Muscle of arm (tissue), 1 donor: ENCODE measurements at regions not wholly inside any gene's neighbourhood (a gene's known extent, or its start where the extent isn't known, plus 50 kb on each side); places are given as distances from the start of the nearest gene placed in this dataset.
A peak's percentile ranks its signal among the peaks of the same experiment; 100 is the strongest.
"Not testable (repeated sequence)": the region's sequence is repeated elsewhere in the genome, so short reads cannot be mapped to it uniquely, and the experiment has no call there.

ENCODE experiments used
- DNase-seq: peaks from one replicate; pipeline ENCODE4 v3.0.0-alpha.2; 2013

DNA sequence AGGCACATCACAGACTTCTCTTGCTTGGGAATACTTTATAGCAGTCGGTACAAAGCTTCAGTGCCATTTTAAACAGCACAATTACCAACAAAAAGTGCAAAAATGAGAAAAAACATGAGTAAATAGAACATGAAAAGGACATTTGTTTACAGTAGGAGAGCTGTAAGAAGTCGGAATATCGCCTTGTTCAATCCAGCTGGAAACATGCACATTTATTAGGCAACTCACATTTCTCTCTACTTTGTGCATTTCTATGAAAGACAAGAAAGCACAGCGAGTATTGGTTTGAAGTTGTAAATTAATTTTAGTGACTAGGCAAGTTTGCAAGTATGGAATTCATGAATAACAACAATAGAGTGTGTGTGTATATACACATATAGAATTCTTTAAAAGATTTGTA, 484.7 kb downstream of the DACH1 start:
- DNase-seq = no peak

DNA sequence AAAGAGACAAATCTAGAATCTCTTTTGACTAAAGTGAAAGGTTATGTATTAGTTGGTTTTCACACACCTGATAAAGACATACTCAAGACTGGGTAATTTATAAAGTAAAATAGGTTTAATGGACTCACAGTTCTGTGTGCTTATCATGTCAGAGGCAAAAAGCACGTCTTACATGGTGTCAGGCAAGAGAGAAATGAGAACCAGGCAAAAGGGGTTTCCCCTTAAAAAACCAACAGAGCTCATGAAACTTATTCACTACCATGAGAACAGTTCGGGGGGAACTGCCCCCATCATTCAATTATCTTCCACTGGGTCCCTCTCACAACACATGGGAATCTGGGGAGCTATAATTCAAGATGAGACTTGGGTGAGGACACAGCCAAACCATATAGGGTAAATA, 486.8 kb downstream of the DACH1 start:
- DNase-seq = no peak

DNA sequence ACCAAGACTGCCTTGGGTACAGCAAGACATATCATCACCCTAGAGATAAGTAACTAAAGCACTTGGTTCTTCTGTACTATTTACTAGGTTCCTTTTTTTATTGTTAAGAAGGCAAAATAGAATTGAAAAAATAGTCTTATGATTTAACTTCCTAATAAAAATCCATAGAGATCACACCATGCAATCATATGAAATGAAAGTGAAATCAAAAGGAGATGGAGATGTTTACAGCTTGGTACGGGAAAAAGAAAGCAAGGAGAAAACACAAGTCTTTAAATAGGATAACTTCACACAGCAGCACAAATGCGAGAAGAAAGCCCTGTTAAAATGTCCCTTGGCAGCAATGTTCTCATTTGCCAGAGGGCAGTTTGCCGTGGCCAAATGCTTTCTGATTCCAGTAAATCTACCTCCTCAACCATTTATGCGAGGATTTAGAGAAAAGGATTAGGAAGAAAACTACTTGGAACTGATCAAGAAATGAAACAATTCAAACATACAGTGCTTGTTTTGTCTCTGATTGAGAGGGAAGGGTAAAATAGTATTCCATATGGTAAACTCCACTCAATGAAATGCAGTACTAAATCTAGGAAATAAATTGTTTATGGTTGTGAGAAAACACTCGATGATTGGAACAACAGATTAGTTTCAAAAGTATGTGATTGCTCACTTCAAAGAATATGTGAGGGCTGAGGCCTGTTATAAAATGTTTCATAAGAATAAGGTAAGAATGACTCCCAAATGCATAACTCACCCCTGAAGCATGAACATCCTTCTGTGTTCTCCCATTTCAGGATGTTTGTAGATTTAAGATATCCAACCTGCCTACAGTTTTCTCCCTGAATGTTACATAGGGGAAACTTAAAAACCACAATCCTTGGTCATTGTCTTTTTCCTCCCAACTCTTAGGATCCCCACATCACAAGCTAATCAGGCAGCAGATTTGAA, 487.8 kb downstream of the DACH1 start:
- peak; percentile 14 for DNase-seq

DNA sequence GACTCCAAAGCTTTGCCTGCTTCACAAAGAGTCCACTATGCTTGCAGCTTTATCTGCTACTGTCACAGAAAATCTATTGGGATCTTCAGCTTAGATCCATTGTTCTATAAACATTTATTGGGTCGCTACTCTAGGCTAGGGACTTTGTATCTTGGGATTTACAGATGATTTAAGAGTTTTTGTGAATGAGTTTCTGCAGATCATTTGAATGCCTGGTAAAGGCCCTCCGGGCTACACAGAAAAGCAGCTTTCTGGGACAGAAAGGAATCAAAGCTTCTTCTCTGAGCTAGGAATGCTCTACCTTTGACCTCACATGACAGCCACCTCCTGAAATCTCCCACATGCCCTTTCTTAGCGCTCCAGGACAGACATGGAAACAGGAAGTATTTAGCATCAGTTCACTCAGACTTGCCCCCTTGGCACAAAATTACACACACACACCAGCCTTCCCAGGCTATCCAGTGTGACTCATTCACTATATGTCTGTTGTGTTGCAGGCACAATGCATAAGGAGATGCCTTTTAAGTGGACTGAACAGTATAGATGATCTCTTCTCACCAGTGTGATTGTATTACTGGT, 492.4 kb downstream of the DACH1 start:
- no peak for DNase-seq

DNA sequence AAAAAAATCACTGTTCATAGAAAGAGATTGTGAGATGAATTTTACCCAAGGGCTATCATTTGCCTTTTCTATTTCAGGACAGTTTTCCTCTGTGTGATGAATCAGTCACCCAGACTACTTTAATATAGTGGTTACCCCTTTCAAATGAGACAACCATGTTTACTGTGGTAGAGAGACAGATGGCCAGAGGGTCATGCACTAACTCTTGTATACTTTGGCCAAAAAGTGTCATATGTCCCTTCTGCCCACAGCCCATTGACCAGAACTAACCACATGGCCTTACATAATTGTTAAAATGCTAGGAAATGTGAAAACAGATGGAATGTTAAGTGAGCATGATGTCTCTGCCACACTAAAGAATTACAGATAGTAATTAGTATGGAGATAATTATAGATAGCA, 498.7 kb downstream of the DACH1 start:
- no peak for DNase-seq

DNA sequence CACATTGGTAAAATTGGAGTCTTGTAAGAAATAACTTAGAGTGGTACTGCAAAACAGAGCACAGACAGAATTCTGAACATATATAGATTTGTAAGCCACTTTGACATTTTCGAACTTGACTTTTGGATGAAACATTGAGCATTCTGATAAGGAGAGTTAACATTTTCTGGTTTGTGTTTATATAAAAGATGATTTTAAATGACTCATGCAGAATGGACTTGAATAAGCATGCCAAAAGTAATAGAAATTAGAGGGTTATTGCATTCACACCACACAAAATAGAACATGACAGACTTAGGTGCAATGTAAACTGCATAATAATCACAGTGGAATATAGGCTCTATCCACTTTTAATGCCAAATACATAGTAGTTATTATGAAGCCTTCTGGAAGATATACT, 507.0 kb downstream of the DACH1 start:
- no peak for DNase-seq

DNA sequence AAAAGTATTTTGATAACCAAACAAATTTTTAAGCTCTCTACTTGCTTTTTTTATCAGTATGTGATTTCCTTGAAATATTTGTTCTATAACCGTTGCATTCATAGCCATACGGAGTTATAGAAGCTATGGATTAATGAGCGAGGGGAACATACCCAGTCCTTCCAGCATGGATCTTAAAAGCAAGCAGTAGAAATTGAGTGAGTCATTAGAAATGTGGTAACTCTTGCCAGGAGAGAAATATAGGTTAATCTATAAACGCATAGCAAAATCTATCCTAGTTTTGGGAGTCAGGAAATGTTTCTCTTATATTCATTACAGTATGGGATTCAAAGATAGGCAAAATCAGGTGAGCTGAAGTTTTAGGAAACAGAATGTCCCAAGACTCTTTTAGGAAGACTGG, 507.4 kb downstream of the DACH1 start:
- no peak for DNase-seq

DNA sequence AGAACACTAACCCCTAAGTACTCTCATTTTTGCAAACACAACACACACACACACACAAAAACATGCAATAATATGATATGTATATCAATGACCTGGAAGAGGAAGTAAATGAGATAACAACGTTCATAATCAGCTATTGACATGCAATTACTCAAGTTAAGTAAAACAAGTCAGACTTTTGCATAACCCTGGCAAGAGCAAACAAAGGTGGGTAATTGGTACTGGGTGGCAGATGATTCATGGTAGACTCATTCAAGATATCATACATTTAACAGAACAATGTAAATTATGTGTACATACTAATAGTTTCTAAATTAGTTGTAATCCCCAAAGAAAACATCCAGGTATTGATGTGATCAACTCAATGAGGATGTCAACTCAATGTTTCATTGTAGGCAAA, 508.8 kb downstream of the DACH1 start:
- DNase-seq = no peak

DNA sequence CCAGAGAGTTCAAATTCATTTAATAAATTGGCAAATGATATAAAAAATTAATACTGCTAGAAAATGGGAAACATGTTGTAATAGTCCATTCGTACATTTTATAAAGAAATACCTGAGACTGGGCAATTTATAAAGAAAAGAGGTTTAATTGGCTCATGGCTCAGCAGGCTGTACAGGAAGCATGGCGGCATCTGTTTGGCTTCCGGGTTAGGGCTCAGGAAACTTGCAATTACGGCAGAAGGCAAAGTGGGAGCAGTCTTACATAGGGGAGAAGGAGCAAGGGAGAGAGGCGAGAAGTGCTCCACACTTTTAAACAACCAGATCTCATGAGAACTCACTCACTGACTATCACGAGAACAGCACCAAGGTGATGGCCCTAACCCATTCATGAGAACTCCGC, 512.0 kb downstream of the DACH1 start:
- DNase-seq = no peak

DNA sequence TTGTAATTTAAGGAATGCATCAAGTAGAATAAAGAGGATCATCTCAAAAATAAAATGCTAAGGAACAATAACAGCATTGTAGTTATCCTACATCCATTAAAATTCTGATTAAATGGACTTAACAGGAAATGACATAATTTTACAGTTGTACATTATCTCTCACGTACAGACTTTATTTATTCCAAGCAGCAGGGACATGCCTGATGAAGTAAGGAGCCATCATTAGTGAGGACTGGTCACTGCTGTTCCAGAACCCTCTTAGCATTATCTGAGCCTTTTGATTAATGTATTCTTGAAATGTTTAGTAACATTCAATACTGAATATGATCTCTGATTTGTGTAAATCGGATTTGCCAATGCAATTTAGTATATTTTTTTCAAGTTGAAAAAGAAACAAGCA, 516.1 kb downstream of the DACH1 start:
- DNase-seq = no peak

DNA sequence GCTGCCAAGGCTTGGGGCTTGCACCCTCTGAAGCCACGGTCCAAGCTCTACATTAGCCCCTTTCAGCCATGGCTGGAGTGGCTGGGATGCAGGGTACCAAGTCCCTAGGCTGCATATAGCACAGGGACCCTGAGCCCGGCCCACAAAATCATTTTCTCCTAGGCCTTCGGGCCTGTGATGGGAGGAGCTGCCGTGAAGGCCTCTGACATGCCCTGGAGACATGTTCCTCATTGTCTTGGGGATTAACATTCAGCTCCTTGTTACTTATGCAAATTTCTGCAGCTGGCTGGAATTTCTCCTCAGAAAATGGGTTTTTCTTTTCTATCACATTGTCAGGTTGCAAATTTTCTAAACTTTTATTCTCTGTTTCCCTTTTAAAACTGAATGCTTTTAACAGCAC, 521.1 kb downstream of the DACH1 start:
- DNase-seq = not testable (repeated sequence)

DNA sequence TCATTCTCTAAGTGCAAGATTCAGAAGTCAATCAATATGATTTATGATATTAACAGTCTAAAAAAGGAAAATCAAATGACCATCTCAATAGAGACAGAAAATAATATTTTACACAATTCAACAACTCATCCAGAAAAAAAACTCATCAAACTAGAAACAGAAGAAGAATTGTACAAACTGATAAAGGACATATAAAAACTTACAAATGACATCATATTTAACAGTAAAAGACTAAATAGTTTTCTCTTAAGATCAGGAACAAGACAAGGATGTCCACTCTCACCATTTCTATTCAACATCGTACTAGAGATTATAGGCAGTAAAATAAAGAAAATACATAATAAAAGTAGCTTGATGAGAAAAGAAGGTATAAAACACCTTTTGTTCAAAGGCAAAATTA, 527.3 kb downstream of the DACH1 start:
- no peak for DNase-seq

DNA sequence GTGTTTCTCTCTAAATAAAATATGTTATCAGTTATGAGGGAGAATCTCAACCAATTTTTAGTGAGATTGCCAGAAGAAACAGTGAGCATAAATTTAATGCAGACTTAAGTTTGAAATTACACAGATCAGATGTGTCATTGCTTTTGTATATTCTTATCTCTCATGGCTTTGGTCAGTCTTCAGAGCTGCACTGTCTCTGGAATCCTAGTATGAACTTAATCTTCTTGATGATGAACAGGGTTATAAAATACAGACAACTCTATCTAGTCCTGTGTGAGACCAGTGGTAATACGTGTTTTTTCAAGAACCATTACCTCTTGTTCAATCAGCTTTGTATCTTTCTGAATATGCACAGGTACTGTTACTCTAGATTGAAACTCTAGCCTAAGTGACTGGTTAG, 528.0 kb downstream of the DACH1 start:
- no peak for DNase-seq

DNA sequence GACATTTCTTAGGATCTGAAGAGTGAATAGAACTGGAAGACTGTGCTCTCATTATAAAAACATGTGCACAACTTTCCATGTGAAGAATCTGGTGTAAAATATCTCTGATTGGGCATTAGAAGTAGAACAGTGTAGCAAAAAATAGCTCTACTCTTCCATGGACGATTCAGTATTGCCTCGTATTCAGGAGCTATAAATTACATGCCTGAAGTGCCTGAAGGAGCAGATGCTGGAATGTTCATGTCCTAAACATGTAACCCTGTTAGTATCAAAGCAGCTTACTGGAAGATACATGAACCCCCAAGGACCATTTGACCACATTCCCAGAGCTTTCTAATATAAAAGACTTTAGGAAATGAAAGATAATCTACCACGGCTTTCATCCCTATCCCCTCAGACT, 528.9 kb downstream of the DACH1 start:
- DNase-seq = no peak

DNA sequence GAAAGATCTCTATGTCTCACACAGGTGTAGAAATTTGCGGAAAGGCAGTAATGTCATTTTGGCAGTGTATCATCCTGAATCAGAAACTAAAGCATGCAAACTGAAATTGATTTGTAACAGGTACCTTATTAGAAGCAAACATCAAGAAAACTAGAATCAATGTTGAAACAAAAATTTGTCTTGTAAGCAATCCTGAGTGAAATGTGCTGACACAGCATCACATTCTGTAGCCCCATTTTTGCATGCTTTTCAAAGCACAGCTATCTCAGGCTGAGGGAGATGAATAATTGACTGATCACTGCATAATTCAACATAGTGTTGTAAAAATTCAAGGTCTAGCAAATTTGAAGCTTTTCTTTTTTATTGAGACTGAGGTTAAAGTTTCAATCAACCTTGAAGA, 539.7 kb downstream of the DACH1 start:
- no peak for DNase-seq

DNA sequence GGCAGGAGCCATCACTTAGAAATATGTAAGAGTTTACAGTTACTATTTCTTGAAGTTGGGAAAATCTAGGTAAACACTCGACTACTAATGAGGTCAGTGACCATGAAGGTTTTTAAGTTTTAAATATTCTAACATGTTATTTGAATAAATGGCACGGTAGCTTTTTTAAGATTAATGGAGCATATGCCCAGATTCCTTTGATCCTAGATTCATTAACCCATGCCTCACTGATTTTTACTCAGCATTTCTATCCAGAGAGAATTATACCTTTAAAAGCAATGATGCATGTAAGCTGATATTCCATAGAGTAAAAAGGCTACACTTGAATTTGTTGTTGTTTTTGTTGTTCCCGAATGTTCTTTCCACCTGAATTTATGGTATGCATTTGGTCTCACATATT, 541.4 kb downstream of the DACH1 start:
- no peak for DNase-seq

DNA sequence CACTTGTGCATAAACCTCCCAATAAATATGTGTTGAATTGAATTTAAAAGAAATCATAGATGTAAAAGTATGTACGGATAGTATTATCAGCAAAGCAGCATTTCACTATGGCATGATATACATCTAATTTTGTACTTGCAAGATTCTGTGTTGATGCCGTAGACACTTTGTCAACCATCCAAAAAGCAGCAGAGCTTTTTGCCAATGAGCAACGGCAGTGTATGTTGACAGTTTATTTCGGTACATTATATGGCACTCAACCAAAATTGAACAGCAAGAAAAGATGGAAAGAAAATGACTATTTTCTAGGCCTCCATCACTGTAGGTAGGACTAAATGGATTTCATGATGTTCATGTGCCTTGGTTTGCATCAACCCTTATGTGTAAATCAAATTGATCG, 543.7 kb downstream of the DACH1 start:
- DNase-seq = no peak

DNA sequence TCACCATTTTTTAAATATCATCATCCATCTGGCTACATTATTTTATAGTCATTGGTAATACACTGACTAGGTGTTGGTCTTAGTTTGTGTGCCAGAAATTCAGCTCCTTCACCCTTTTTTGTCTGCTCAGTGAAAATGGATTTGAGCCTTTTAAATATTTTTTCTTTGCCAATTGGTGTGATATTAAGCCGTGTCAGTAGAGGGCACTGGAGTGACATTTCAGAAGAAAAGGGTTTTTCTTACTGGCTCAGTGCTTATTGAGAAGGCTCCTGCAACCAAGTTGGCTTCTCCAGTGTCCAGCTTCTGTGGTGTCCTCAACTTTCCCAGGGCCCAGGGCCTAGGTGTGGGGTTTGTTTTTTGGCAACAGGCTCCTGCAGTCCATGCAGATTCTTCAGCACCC, 546.6 kb downstream of the DACH1 start:
- DNase-seq = no peak

DNA sequence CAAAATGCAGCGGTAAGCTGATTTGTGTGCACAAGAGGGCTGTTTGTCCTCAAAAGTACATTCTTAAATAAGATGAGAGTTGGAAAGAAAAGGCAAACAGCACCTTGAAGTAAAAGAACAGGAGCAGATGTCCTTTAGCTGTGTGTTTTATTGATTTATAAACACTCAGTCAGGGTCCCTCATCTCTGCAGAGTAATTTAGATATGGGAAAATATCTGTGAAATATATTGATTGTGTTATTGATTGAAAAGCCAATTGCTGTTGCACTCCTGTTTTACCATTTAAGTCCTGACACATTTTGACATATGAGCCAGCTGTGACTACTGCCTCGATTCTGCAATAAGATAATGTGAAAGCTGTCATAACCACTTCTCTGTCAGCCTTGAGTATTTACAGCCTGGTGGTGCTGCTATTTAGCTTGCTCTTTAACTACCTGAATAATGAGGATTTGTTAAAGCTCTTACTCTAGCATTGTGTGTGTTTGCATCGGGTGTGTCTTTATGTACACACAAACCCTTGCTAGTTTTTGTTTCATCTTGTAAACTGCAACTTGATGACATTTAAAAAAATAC, 550.1 kb downstream of the DACH1 start:
- DNase-seq = no peak

DNA sequence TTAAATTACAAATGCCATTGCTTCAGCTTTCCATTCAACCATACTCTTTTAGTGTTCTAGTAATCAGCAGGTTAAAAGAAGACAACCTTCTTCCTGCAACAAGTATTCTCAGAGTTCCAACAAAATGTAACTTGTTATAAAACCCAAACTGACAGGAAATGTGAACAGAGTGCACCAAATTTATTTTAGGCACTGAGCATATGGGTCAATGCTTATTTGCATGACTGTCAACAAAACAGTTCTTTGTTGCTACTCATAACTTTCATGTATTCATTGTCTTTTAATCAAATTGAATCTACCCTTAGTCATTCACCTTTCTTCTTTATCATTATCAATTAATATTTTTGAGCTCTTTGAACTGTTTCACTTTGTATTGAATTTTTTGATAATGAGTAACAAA, 554.1 kb downstream of the DACH1 start:
- no peak for DNase-seq

DNA sequence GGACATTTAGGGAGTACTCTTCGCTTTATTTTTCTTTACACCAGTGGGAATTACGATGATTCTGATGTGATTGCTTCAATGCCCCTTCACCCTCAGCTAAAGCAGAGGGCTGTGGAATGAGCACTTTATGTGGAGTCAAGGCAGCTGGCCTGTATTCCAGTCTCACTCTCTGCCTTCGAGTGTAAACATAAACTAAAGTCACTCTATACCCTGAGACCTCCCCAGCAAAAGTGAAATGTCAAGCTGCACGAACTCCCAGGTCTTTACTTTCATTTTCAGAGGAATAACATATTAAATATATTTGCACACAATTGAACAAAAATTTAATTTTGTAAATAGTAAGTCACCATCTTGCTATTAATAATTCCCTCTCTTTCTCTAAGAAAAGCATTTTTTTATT, 557.1 kb downstream of the DACH1 start:
- DNase-seq = no peak

DNA sequence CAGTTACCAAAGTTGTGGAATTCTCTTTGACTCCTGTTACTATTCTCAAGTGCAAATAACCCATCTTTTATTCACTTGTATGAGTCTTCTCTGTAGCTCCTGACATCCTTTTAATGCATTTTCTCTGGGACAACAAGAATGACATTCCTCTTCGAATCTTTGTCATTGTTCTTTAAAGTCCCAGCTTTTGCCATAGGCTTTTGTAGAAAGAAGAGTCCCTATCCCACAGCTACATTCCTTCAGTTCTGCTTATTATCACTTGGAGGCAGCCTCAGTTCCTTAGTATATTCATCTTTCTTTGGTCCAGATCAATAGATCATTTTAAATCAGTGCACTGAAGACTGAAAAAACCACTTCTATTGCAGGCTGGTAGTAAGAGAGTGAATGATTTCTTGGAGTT, 560.2 kb downstream of the DACH1 start:
- DNase-seq = no peak

DNA sequence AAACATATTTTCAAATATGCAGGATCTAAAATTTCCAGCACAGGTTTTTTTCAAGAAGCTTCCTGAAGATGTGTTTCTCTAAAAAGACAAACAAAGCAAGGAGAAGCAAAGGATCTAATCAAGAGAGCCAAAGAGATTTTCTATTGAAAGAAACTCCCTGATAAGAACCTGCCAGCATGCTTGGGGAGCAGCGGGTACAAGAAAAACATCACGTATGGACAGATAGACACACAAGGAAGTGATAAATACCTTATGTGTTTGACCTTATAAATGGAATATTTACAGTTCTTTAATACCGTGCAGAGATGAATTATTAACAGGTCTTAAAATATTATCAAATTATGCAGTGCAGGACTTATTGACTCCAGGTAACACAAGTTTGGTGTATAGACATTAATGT, 562.1 kb downstream of the DACH1 start:
- no peak for DNase-seq
